ENCODE measurements at regions not wholly inside any gene's neighbourhood (a gene's known extent, or its start where the extent isn't known, plus 50 kb on each side); places are given as distances from the start of the nearest gene placed in this dataset.
"Not testable (repeated sequence)": the region's sequence is repeated elsewhere in the genome, so short reads cannot be mapped to it uniquely, and the experiment has no call there.

GRCh38 chr1:235059221-235059620 lies 69.4 kb downstream of the TOMM20 start:
- no peak for DNase-seq

- DNase-seq = no peak
Observed at GRCh38 chr1:235058695-235059094, 69.9 kb downstream of the TOMM20 start.

DNA sequence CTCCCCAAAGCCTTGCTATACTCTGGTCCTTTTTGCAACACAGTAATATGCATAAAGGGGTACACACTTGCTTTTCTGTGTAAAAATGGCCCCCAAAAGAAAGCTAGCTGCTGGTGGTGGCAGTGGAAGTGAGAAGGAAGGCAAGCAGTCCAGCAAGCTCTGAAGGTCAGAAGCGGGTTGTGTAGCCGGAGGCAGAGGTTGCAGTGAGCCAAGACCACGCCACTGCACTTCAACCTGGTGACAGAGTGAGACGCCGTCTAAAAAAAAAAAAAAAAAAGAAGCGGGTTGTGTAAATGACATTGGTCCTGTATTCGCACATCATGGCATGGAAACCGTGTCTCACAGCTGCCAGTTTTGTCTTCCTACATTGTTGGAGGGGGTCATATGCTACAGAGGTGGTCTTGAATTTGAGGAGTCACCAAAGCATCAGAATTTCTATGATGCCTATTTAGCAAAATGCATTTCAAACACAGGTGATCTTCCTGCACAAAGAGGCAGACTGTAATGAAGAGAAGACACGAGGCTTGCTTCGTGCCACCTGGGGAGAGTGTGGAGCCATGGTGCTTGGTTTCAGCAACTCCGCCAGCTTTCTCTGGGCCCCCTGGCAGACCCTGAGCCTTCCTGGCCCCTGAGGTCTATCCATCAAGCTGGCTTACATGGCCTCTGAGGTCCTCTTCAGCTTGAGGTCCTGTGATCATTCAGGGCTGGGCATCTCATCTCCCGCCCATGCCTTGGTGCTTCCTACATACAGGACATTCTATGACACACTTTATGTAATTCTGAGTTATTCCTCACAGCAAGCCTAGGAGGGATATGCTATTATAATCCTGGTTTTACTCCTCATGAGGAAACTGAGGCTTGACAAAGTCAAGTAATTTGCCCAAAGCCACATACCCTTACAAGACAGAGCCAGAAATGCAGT lies 71.0 kb downstream of the TOMM20 start:
- no peak for DNase-seq

DNA sequence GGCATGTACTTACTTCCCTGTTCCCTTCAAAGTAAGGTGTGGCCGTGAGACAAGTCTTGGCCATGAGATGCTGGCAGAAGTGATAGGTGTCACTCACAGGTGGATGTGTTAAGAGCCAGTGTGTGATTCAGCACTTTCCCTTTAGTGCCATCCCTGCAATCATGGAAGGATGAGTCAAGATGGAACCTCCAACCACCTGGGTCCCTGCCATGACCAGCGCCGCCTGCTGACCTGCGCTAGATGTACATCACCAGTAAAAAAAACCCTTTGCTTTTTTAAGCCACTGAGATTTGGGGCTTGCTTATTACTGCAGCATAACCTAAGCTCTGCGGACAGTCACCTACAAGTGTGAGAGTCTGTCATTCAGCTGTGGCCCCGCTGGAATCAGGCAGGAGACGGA lies 71.7 kb downstream of the TOMM20 start:
- no peak for DNase-seq

DNA sequence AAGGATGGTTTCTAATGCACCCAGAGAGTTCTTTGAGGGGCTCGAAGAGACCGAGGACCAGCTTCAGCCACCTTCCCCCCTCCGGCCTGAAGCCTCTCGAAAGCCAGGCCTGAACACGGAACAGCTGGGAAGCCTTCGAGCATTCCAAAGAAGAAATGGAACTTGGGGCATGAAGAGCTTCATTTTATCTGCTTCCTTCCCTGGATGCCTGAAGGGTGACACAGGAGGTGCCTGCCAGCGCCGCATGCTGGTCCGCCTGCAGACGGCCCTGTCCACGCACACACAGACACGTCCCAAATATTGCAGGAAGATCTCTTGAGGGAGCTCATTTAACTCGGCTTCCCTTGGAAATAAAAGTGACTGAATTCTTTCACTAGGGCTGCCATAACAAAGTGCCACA lies 73.7 kb downstream of the TOMM20 start:
- no peak for DNase-seq

DNA sequence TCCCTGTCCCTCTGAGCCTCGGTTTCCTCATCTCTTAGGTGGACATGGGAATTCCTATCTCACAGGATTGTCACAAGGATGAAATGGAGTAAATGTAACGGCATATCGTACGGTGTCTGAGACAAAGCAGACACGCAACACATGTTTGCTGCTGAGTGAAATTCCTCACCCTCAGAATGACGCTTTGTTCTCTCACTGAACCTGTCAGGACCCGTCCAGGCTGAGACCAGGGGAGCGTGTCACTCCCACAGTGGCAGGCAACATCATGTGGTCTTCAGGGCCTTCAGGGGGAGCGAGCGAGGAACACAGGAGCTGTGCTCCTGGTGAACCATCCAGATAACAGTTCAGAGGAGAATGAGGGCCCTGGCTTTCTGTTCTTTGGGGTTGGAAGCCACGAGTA lies 74.2 kb downstream of the TOMM20 start:
- no peak for DNase-seq

DNA sequence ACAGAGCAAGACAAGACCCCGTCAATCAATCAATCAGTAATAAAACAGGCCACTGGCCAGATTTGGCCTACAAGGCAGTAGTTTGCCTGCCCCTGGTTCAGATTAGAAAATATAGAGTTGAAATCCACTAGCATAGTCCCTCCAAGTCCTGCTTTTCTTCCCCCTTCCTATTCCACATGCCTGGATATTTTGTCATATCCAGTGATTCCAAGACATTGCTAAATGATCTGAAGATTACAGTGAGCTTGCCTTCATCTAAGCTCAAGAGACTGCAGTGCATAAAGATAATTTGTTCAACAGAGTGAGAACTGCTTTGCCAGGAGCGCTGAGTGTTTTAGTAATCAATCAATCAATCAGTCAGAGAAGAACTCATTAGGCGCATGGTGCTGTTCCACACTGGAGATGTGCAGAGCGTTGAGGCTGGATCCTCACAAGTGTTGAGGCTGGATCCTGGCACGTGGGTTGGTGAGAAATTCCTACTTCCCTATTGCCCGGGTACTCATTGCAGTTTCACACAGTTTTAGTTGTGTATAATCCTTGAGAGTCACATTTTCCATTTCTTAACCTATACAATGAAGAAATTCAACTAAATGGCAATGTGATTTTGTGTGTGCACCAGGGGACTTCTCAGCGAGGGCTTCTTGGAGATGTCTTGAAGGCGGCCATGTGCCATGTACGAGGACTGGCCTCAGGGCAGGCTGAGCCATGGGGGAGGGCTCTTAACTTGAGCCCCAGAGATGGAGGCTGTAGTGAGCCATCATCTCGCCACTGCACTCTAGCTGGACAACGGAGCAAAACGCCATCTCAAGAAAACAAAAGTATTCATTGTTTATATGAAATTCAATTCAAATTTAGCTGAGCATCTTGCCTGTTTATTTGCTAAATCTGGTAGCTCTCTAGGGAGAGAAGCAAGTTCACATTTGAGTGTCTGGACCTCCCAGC lies 76.3 kb downstream of the TOMM20 start:
- no peak for DNase-seq

GRCh38 chr1:235051521-235051920 lies 77.1 kb downstream of the TOMM20 start:
- no peak for DNase-seq

DNA sequence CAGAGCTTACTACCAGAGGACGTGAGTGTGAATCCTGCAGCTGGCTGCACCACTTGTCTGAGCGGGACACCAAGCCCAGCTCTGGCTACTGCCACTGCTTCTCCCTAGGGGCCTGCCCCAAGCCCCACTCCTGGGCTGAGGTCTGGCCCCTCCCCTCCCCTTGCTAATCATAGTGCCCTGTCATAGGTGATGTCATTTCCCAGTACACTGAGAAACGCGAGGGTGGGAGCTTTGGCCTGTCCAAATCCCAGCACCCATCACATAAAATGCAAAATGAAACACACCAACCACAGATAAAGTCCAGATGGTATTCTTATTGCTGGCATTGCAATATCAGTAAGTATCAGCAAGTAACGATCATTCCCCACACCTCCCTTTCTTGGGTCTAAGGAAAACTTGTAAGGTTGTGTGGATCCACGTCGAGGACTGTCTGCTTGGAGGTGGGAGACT lies 77.7 kb downstream of the TOMM20 start:
- DNase-seq = no peak

GRCh38 chr1:235049716-235050378 lies 78.8 kb downstream of the TOMM20 start:
- DNase-seq = not testable (repeated sequence)

DNA sequence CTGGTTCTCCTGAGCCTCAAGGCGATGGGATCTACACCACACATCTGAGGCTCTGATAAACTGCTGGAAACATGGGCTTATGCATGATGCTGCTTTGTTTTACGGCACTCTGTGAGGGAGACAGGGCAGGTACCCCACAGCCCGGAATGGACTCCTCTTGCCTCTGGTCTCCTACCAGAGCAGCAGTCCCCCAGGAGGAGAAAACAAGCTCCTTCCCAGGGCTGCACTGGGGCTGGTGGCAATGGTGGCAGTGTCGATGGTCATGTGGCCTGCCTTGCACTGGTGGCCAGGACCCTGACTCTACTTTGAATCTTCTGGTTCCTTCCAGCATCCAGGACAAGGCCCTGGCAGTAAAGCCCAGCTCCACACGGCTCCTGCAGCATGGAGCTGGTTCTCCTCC lies 79.4 kb downstream of the TOMM20 start:
- DNase-seq = no peak

- no peak for DNase-seq
Observed at GRCh38 chr1:235047331-235047871, 81.2 kb downstream of the TOMM20 start.

GRCh38 chr1:235045921-235046601 lies 82.6 kb downstream of the TOMM20 start:
- DNase-seq = no peak

GRCh38 chr1:235045034-235045690 lies 83.5 kb downstream of the TOMM20 start:
- no peak for DNase-seq

- no peak for DNase-seq
Observed at GRCh38 chr1:235043234-235043633, 85.4 kb downstream of the TOMM20 start.

DNA sequence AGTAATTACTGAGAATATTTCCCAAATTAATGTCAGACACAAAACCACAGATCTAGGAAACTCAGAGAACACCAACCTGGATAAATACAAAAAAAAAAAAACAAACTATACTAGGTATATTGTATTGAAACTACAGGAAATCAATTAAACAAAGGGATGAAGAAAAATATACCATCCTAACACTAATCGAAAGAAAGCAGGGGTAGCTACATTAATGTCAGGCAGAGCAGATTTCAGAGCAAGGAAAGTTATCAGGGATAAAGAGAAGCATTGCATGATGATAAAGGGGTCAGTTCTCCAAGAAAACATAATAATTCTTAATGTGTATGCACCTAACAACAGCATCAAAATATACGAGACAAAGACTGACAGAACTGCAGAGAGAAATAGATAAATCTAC lies 89.9 kb downstream of the TOMM20 start:
- no peak for DNase-seq

GRCh38 chr1:235035928-235036327 lies 92.7 kb downstream of the TOMM20 start:
- DNase-seq = no peak

- DNase-seq = no peak
Observed at GRCh38 chr1:235030919-235031596, 97.6 kb downstream of the TOMM20 start.

DNA sequence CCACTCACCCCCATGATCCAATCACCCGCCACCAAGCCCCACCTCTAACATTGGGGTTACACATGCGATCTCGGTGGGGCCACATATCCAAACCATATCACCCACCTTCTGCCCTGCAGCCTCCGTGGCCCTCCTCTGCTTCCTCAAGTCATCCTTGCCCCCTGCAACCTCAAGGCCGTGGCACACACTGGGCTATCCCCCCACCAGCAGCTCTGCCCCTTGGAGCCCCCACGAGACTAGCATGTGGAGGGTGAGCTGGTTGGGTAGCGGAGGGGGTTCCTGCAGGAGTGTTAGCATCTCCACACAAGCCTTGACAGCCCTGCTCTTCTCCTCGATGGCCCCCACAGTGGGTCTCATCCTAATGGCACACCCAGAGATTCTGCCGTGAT lies 100.8 kb downstream of the TOMM20 start:
- DNase-seq = no peak

GRCh38 chr1:235027076-235027861 lies 101.4 kb downstream of the TOMM20 start:
- DNase-seq = no peak
